CD4-positive, alpha-beta T cell treated with Interleukin-15 for 4 hours (primary cell): ENCODE measurements at regions not wholly inside any gene's neighbourhood (a gene's known extent, or its start where the extent isn't known, plus 50 kb on each side); places are given as distances from the start of the nearest gene placed in this dataset.
"Not testable (repeated sequence)": the region's sequence is repeated elsewhere in the genome, so short reads cannot be mapped to it uniquely, and the experiment has no call there.

ENCODE experiments used
- DNase-seq: peaks from one replicate; pipeline ENCODE4 v3.0.0-alpha.2; 2020; ENCODE audit warnings: low spot score

DNA sequence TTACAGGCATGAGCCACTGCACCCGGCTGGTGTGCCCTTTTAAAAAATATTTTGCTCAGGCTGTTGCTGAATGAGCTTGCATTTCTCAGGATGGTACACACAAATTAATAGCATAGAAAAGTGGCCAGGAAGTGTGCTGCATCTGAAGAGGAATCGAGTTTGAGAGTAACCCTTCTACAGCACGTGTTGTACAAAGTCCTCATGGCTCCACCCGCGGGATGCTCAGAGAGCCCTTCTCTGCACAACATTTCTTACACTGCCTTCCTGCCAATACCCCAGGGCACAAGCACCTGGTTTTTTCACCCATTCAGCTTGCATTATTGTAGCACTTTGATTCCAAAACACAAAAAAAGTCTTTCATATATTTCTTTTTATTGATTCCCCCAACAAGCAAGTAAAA, 90.1 kb upstream of the NEDD4L start:
- no peak for DNase-seq

GRCh38 chr18:57951999-57952774, 91.8 kb upstream of the NEDD4L start:
- no peak for DNase-seq

- no peak for DNase-seq
These were observed 92.8 kb upstream of the NEDD4L start for GRCh38 chr18:57951117-57951796.

GRCh38 chr18:57950542-57950941, 93.5 kb upstream of the NEDD4L start:
- no peak for DNase-seq

DNA sequence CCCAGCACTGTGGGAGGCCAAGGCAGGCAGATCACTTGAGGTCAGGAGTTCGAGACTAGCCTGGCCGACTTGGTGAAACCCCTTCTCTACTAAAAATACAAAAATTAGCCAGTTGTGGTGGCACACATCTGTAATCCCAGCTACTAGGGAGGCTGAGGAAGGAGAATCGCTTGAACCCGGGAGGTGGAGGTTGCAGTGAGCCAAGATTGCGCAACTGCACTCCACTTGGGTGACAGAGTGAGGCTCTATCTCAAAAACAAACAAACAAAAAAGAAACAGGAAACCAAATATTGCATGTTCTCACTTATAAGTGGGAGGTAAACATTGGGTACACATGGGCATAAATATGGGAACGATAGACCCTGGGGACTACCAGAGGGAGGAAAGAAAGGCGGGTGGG, 94.7 kb upstream of the NEDD4L start:
- not testable (repeated sequence) for DNase-seq

GRCh38 chr18:57947117-57947516, 96.9 kb upstream of the NEDD4L start:
- no peak for DNase-seq

- DNase-seq, result no peak
These were observed 100.3 kb upstream of the NEDD4L start for GRCh38 chr18:57943723-57944122.

GRCh38 chr18:57942493-57942892, 101.5 kb upstream of the NEDD4L start:
- DNase-seq, result no peak

GRCh38 chr18:57941841-57942489, 102.1 kb upstream of the NEDD4L start:
- no peak for DNase-seq

- DNase-seq, result no peak
These were observed 103.8 kb upstream of the NEDD4L start for GRCh38 chr18:57940166-57940660.

DNA sequence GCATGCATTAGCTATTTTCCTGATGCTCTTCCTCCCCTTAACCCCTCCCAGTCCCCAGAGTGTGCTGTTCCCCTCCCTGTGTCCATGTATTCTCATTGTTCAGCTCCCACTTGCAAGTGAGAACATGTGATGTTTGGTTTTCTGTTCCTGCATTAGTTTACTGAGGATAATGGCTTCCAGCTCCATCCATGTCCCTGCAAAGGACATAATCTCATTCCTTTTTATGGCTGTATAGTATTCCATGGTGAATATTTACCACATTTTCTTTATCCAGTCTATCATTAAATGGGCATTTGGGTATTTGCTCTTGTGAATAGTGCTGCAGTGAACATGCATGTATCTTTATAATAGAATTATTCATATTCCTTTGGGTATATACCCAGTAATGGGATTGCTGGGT, 109.7 kb upstream of the NEDD4L start:
- not testable (repeated sequence) for DNase-seq

- DNase-seq, result no peak
These were observed 113.0 kb upstream of the NEDD4L start for GRCh38 chr18:57931038-57931437.

GRCh38 chr18:57930476-57930875, 113.5 kb upstream of the NEDD4L start:
- no peak for DNase-seq

GRCh38 chr18:57929922-57930321, 114.1 kb upstream of the NEDD4L start:
- DNase-seq, result no peak

DNA sequence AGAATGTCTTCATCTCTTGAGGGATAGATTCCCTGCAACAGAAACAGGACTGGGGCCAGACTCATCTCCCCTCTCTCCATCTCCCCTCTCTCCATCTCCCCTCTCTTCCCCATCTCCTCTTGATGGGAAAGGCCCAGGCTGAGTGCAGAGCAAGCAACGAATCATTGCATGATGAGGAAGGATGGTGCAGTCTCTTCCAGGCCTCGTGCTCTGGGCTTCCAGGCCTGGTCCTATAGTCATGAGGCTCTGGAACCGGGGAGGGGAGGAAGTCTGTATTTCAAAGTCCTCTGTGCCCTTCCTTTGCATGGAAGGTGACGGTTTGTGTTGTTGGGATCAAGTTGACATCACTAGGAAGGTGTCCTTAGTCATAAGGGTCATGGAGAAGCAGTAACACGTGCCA, 115.6 kb upstream of the NEDD4L start:
- DNase-seq, result no peak

DNA sequence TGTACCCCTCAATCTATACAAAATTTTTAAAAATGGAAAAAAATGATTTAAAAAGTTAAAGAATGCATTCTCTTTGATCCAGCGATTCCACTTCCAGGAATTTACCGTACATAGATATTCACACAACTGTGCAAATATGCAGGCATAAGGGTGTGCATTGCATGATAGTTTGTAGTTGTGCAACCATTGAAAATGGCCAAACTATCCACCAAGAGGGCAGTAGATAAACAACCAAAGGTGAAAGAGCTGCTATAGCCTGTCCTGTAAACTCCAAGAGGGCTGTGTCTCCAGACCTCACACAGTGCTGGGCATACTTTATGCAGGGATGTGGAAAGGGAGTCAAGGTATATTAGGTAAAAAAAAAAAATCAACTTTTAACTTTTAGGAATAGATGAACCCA, 116.5 kb upstream of the NEDD4L start:
- DNase-seq, result no peak

DNA sequence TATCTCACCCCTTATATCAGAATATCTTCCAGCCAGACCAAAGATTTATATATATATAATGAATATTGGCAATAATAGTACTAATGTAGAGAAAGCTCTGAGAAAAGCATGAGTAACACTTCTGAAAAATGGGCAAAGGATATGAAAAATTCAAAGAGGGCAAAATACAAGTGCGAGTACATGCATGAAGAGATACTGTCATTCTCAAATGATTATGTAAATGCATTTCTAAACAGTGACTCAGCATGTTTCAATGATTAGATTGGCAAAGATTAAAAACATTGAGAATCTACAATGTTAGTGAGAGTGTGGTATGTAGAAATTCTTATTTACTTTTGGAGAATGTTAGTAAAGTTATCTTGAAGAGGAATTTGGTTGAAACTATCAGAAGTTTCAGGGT, 118.3 kb upstream of the NEDD4L start:
- DNase-seq, result no peak

DNA sequence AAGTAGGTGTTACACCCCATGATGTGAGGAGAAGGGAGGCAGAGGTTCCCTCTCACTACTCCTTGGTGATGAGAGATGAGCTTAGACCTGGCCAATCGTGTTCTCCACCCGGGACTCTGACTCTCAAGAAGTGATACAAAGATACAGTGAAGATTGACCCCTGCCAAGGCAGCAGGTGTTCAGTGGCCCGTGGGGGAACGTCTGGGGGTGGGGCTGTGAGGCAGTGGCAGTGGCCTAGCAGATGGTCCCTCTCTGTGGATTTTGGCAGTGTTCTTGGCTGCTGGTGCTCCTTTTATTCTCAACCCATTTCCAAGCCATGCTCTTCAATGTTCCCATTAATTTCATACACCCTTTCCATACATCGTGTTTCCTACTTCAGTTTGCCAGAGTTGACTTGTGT, 120.4 kb upstream of the NEDD4L start:
- DNase-seq, result no peak

DNA sequence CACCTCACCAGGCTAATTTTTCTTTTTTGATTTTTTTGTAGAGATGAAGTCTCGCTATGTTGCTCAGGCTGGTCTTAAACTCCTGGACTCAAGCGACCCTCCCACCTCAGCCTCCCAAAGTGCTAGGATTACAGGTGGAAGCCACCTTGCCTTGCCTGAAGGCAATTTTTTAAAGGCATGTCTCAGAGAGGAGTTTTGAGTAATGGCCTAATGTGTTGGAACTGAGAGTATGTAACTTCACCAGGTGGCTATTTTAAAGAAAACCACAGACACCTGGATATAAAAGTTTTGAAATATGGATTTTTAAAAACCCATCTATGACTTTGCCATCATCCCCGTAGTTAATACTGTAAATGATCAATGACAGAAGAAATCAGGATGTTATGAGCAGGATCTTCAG, 119.8 kb upstream of the ATP8B1 start:
- no peak for DNase-seq

GRCh38 chr18:57921708-57922107, 118.6 kb upstream of the ATP8B1 start:
- no peak for DNase-seq

- no peak for DNase-seq
These were observed 116.9 kb upstream of the ATP8B1 start for GRCh38 chr18:57920036-57920435.

DNA sequence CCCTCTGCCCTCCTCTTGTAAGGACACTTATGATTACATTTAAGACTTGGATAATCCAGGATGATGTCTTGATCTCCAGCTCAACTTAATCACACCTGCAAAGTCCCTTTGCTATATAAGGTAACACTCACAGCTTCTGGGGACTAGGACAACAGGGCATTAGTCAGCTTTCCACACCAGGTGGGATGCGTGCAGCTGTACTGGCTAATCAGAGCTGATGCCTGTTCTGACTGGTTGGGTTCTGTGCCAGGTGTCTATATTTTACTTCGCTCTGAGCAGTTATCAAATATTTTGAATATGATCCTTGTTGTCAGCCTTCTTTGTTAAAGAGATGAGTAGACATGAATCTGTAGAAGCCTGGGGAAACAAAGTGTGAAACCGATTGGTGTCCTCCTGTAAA, 115.5 kb upstream of the ATP8B1 start:
- no peak for DNase-seq

GRCh38 chr18:57916684-57917083, 113.6 kb upstream of the ATP8B1 start:
- no peak for DNase-seq
